ENCODE measurements at regions not wholly inside any gene's neighbourhood (a gene's known extent, or its start where the extent isn't known, plus 50 kb on each side); places are given as distances from the start of the nearest gene placed in this dataset.
A peak's percentile ranks its signal among the peaks of the same experiment; 100 is the strongest.

- no peak for DNase-seq (ENCODE audit: low spot score)
Measured at GRCh38 chr2:234768608-234769196, 183.1 kb upstream of the SH3BP4 start.

GRCh38 chr2:234765279-234765678 lies 186.5 kb upstream of the SH3BP4 start:
- DNase-seq (ENCODE audit: low spot score) = no peak

DNA sequence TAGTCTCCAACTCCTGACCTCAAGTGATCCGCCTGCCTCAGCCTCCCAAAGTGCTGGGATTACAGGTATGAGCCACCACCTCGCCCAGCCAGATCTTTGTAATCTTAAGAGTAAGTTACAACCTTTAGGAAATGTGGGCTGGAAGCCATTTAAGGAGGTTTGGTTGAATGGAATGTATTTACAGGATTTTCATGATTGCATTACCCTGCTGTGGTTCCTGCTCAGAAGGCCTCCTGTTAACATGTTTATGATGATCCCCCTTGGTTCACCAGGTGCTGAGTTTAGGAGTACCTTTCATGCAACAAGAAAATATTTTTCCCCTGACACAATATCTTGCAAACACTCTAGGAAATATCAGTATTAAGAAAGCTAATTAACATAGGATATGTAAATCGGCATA lies 187.4 kb upstream of the SH3BP4 start:
- DNase-seq (ENCODE audit: low spot score) = no peak

- no peak for DNase-seq (ENCODE audit: low spot score)
Measured at GRCh38 chr2:234763002-234763873, 188.6 kb upstream of the SH3BP4 start.

DNA sequence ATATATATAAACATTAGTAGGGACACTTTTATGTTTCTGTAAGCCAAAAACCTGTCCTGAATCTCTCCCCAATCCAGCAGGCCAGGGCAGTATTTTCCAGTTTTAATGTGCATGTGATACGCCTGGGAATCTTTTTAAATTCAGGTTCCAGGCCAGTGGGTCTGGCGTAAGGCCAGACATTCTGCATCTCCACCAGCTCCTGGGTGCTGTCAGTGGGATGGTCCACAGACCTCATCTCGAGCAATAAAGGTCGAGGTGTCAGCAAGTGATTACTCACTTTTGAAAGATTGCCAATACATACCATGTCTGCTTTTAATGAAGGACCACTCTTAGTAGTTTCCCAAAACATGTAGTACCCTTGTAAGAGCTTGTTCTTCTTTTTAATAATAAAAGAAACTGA lies 189.9 kb upstream of the SH3BP4 start:
- no peak for DNase-seq (ENCODE audit: low spot score)

DNA sequence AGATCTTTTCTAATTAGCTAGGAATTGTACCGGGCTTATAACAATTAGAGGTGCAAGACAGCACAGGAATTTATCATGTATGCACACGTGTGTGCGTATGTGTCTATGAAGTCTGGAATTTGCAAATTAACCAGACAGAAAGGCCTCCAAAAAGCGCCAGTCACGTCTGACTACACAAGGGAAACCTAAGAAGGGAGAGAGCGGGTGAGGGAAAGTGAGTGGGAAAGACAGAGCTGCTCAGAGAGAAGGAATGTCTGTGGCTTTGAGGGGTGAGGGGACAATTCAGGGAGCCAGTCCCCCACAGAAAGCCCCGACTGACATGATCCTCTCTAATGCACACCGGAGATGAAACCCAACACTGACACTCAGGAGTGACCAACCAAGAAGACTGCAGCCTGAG lies 197.7 kb upstream of the SH3BP4 start:
- no peak for DNase-seq (ENCODE audit: low spot score)

- DNase-seq (ENCODE audit: low spot score) = no peak
Measured at GRCh38 chr2:234753701-234754100, 198.1 kb upstream of the SH3BP4 start.

DNA sequence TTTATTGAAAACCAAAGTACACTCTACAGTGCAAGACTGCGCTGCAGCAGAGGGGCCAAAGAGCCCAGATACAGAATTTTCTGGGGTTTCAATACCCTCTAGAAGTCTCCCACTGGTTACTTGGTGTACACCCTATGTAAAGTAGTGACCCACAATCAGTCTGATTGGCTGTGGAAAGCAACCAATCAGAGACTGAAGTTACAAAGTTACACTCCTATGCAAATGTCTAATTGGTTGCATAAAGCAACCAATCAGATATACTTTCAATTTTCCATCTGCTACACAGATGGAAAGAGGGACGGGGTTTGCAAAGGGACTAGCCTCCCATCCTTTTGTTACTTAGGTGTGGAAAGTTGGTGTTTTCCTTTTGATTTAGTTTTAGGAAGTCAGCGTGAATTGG lies 198.9 kb upstream of the SH3BP4 start:
- peak; percentile 7 for DNase-seq (ENCODE audit: low spot score)

- DNase-seq (ENCODE audit: low spot score) = no peak
Measured at GRCh38 chr2:234751275-234751973, 200.4 kb upstream of the SH3BP4 start.

- no peak for DNase-seq (ENCODE audit: low spot score)
Measured at GRCh38 chr2:234747833-234748559, 203.8 kb upstream of the SH3BP4 start.

- no peak for DNase-seq (ENCODE audit: low spot score)
Measured at GRCh38 chr2:234747032-234747431, 204.8 kb upstream of the SH3BP4 start.

- no peak for DNase-seq (ENCODE audit: low spot score)
Measured at GRCh38 chr2:234745347-234745746, 206.5 kb upstream of the SH3BP4 start.

GRCh38 chr2:234741976-234742375 lies 209.8 kb upstream of the SH3BP4 start:
- DNase-seq (ENCODE audit: low spot score) = no peak

GRCh38 chr2:234739061-234739460 lies 212.8 kb upstream of the SH3BP4 start:
- DNase-seq (ENCODE audit: low spot score) = no peak

- no peak for DNase-seq (ENCODE audit: low spot score)
Measured at GRCh38 chr2:234735829-234736228, 216.0 kb upstream of the SH3BP4 start.

DNA sequence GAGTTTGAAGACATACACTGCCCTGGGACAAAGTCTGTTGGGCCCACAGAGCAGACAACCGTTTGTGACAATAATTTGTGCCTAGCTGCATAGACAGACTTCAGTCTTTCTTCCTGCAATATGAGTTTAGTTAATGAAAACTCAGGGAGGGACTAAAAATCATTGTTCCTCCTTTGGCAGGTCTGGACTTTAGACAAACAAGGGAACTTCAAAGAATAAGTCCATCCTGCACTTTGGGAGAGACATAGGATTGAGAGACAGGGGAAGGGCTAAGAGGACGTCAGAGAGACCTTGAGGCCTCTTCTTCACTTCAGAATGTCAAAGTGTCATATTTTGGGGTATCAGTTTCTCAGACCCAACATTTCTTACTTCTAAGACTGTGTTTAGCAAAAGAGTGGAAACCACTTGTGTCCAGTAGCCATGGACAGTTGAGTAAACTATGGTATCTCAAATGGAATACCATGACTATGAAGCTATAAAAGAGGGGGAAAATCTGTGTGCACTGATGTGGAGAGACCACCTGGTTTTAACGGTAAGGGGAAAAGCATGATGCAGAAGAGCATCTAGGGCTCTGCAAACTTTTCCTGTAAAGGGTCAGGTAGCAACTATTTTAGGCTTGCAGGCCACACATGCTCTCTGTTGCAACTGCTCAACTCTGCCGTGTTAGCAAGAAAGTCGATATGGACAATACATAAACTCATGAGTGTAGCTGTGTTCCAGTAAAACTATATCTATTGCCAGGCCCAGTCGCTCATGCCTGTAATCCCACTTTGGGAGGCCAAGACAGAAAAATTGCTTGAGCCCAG lies 217.8 kb upstream of the SH3BP4 start:
- DNase-seq (ENCODE audit: low spot score) = no peak

DNA sequence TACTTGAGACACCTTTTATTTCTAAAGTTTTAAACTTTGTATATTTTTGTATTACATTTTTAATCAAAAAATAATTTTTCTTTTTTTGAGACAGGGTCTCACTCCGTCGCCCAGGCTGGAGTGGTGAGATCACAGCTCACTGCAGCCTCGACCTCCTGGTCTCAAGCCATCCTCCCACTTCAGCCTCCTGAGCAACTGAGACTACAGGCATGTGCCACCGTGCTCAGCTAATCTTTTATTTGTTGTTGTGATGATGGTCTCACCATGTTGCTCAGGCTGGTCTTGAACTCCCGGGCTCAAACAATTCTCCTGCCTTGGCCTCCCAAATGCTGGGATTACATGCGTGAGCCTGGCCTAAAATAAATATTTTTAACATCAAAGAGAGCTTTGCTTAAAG lies 218.7 kb upstream of the SH3BP4 start:
- DNase-seq (ENCODE audit: low spot score) = no peak

GRCh38 chr2:234732404-234733092 lies 219.3 kb upstream of the SH3BP4 start:
- no peak for DNase-seq (ENCODE audit: low spot score)

- no peak for DNase-seq (ENCODE audit: low spot score)
Measured at GRCh38 chr2:234731236-234731635, 220.6 kb upstream of the SH3BP4 start.

DNA sequence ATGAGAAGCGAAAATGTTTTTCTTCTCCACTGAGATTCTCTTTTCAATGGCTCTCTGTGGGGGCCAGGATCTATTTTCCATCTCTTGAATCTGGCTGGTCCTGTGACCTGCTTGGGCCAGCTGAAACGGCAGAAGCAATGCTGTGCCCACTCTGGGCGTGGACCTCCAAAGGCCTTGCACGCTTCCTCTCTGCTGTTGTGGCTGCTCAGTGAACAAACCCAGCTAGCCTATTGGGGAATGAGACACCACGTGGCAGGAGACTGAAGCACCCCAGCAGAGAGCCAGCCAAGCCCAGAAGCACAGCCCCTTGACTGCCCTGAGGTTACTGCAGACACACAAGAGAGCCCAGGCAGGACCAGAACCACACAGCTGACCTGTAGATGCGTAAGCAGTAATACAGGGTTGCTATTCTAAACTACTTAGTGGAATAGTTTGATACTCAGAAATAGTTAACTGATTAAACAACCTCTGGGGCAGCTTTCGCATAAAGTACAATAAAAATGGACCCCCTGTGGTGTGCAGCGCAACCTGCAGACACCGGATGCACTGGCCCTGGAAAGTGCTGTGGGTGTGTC lies 221.7 kb upstream of the SH3BP4 start:
- no peak for DNase-seq (ENCODE audit: low spot score)

All from NAMALWA (cell line).